ENCODE measurements at regions not wholly inside any gene's neighbourhood (a gene's known extent, or its start where the extent isn't known, plus 50 kb on each side); places are given as distances from the start of the nearest gene placed in this dataset.

- no peak for TF ChIP-seq EZH2 (IDR thresholded peaks at IDR 0.05)
- TF ChIP-seq, protein P1, sequence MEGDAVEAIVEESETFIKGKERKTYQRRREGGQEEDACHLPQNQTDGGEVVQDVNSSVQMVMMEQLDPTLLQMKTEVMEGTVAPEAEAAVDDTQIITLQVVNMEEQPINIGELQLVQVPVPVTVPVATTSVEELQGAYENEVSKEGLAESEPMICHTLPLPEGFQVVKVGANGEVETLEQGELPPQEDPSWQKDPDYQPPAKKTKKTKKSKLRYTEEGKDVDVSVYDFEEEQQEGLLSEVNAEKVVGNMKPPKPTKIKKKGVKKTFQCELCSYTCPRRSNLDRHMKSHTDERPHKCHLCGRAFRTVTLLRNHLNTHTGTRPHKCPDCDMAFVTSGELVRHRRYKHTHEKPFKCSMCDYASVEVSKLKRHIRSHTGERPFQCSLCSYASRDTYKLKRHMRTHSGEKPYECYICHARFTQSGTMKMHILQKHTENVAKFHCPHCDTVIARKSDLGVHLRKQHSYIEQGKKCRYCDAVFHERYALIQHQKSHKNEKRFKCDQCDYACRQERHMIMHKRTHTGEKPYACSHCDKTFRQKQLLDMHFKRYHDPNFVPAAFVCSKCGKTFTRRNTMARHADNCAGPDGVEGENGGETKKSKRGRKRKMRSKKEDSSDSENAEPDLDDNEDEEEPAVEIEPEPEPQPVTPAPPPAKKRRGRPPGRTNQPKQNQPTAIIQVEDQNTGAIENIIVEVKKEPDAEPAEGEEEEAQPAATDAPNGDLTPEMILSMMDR (IDR thresholded peaks at IDR 0.05) = no peak
These were observed 241.9 kb upstream of the TLE4 start for GRCh38 chr9:79329861-79330260.
